Panc1 (cell line): ENCODE measurements at regions not wholly inside any gene's neighbourhood (a gene's known extent, or its start where the extent isn't known, plus 50 kb on each side); places are given as distances from the start of the nearest gene placed in this dataset.

ENCODE experiments used
- ATAC-seq: fragments of 200-7000 bp; cut with Tn5 transposase; 2 replicates; pipeline ENCODE4 v1.9.1; 2020; ENCODE audit warnings: mild to moderate bottlenecking, moderate library complexity
- BruUV-seq: library from RNA; stranded (reverse); fragments of 400-500 nt; replicated peaks from 2 replicates; lab custom pipeline; 2021; lab: Mats Ljungman, UMichigan
- CTCF ChIA-PET: fragments of 300-600 bp; sonication (Branson Sonifier 250); formaldehyde crosslinking; loops from one replicate; lab custom pipeline; 2022; ENCODE audit warnings: antibody characterized with exemption; lab: Charles Lee
- POLR2A ChIA-PET: fragments of 300-600 bp; sonication (Branson Sonifier 250); formaldehyde crosslinking; loops from one replicate; lab custom pipeline; 2022; ENCODE audit warnings: antibody characterized with exemption; lab: Charles Lee
- DNase-seq: peaks from one replicate; pipeline ENCODE4 v3.0.0-alpha.2; 2010; ENCODE audit warnings: low read depth, low spot score
- H3K27ac ChIP-seq: 2 replicates; pipeline ENCODE4 v1.5.1; 2011; ENCODE audit warnings: mild to moderate bottlenecking, low read length, inconsistent platforms
- H3K27me3 ChIP-seq: fragments of 200-500 bp; sonication (Bioruptor generic); 2 replicates; pipeline ENCODE4 v1.6.0; 2014; ENCODE audit warnings: low read length, inconsistent platforms; ENCODE audit not compliant: control insufficient read depth, insufficient read depth
- H3K36me3 ChIP-seq: fragments of 200-500 bp; sonication (Bioruptor generic); 2 replicates; pipeline ENCODE4 v1.5.1; 2014; ENCODE audit warnings: inconsistent platforms, mild to moderate bottlenecking, low read length, moderate library complexity; ENCODE audit not compliant: control insufficient read depth, insufficient read depth
- H3K4me1 ChIP-seq: 2 replicates; pipeline ENCODE4 v1.5.1; 2011; ENCODE audit warnings: inconsistent platforms, mild to moderate bottlenecking, low read length, moderate library complexity; ENCODE audit not compliant: control insufficient read depth, insufficient read depth
- H3K4me3 ChIP-seq, 2 experiments: 2 replicates each; pipeline ENCODE4 v1.5.1; 2011 to 2012; ENCODE audit warnings: low read depth in 2 of 2, low read length in 2 of 2, mild to moderate bottlenecking in 2 of 2, inconsistent platforms in 1 of 2, moderate library complexity in 1 of 2
- H3K9me3 ChIP-seq: fragments of 200-500 bp; sonication (Bioruptor generic); 2 replicates; pipeline ENCODE4 v1.5.1; 2014; ENCODE audit warnings: low read depth, mild to moderate bottlenecking, inconsistent platforms, low read length, moderate library complexity; ENCODE audit not compliant: control insufficient read depth, insufficient read depth
- POLR2AphosphoS5 ChIP-seq: IDR thresholded peaks from 2 replicates; pipeline ENCODE4 v1.6.1; 2012; ENCODE audit warnings: mild to moderate bottlenecking, low read depth, low read length, moderate library complexity
- SIN3A ChIP-seq: IDR thresholded peaks from 2 replicates; pipeline ENCODE4 v1.6.1; 2012; ENCODE audit warnings: low read depth, mild to moderate bottlenecking, low read length, moderate library complexity, borderline replicate concordance; ENCODE audit not compliant: insufficient read depth
- TCF7L2 ChIP-seq: IDR thresholded peaks from 2 replicates; pipeline ENCODE4 v1.6.1; 2011; ENCODE audit warnings: mild to moderate bottlenecking, low read depth, low read length, inconsistent platforms
- in situ Hi-C: cut with HindIII; loops from 2 replicates; pipeline ENCODE4 v1.10.0; 2016; ENCODE audit warnings: low sequenced_read_pairs, low pct_unique_long_range_greater_than_20kb
- intact Hi-C: fragments of 100-400 bp; cut with micrococcal nuclease; formaldehyde crosslinking; loops from one replicate; pipeline ENCODE4 v1.10.0; 2022; ENCODE audit not compliant: unreplicated experiment
- TF ChIP-seq, protein P1 (sequence below), 2 experiments: IDR thresholded peaks; 2 replicates each; pipeline ENCODE4 v1.6.1; 2011 to 2012; ENCODE audit warnings: low read depth in 2 of 2, control low read depth in 1 of 2, low read length in 1 of 2, mild to moderate bottlenecking in 1 of 2, moderate library complexity in 1 of 2; ENCODE audit not compliant: insufficient read depth in 1 of 2
- TF ChIP-seq, protein P2 (sequence below): fragments of 450-650 bp; IDR thresholded peaks from 2 replicates; pipeline ENCODE4 v1.5.1; 2017; ENCODE audit warnings: mild to moderate bottlenecking

DNA sequence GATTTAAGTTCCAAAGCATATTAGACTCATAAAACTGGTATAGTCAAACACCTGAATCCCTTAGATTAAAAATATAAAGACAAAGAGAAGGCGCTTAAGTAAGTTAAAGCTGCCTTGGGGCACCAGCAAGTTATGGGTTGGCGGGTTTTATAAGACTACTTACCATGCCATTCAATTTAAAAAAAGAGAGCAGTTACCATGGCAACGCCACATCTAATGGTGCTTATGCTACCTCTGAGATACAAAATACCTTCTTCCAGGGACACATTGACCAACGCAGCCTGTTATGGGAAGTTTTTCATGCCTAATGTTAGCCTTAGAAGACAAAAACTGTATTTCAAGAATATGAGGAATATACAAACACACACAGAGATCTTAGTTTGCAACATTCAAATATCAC is 713.6 kb downstream of the RNF144B start:
- in situ Hi-C loops, result no loop called here
- CTCF ChIA-PET, result interaction anchor here (0.6 kb wide), 1 partner anchor 60 kb away, joined by 6 read pairs; no protein-coding TSS in a partner anchor

DNA sequence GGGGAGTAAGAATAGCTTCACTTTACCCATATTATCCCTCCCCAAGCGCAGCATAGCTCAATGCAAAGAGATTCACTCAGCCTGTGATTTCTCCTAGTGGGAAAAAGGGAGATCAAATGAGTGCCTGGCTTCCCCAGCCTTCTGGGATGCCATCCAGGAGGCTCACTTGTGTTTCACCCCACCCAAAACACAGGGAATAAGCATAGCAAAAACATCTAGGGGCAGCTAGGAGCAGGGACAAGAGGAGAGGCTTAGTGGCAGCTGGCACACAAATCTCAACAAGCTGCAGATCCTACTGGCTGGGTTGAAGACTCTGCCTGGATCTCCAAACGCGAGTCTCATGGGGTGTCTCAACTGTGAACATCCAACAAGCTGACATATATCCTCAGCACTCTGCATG is 715.8 kb downstream of the RNF144B start:
- H3K36me3 ChIP-seq, result no peaks in the 10 kb centered on the region
- no peak overlapping the region for H3K4me3 ChIP-seq
- ChIA-PET CTCF (no interaction called here), POLR2A (no interaction called here)
- no peak overlapping the region for H3K27ac ChIP-seq
- in situ Hi-C loops, result no loop called here
- no peaks in the 10 kb centered on the region; the same call in 1 of the 2 replicates for H3K9me3 ChIP-seq
- no TSS peak for BruUV-seq
- TF ChIP-seq, protein P1, sequence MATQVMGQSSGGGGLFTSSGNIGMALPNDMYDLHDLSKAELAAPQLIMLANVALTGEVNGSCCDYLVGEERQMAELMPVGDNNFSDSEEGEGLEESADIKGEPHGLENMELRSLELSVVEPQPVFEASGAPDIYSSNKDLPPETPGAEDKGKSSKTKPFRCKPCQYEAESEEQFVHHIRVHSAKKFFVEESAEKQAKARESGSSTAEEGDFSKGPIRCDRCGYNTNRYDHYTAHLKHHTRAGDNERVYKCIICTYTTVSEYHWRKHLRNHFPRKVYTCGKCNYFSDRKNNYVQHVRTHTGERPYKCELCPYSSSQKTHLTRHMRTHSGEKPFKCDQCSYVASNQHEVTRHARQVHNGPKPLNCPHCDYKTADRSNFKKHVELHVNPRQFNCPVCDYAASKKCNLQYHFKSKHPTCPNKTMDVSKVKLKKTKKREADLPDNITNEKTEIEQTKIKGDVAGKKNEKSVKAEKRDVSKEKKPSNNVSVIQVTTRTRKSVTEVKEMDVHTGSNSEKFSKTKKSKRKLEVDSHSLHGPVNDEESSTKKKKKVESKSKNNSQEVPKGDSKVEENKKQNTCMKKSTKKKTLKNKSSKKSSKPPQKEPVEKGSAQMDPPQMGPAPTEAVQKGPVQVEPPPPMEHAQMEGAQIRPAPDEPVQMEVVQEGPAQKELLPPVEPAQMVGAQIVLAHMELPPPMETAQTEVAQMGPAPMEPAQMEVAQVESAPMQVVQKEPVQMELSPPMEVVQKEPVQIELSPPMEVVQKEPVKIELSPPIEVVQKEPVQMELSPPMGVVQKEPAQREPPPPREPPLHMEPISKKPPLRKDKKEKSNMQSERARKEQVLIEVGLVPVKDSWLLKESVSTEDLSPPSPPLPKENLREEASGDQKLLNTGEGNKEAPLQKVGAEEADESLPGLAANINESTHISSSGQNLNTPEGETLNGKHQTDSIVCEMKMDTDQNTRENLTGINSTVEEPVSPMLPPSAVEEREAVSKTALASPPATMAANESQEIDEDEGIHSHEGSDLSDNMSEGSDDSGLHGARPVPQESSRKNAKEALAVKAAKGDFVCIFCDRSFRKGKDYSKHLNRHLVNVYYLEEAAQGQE (IDR thresholded peaks at IDR 0.05; ENCODE audit: insufficient read depth in 1 of 2, low read depth in 2 of 2, low read length in 1 of 2), result no peak
- no peak for TF ChIP-seq POLR2AphosphoS5
- no peak for TF ChIP-seq SIN3A
- TF ChIP-seq, protein P2, sequence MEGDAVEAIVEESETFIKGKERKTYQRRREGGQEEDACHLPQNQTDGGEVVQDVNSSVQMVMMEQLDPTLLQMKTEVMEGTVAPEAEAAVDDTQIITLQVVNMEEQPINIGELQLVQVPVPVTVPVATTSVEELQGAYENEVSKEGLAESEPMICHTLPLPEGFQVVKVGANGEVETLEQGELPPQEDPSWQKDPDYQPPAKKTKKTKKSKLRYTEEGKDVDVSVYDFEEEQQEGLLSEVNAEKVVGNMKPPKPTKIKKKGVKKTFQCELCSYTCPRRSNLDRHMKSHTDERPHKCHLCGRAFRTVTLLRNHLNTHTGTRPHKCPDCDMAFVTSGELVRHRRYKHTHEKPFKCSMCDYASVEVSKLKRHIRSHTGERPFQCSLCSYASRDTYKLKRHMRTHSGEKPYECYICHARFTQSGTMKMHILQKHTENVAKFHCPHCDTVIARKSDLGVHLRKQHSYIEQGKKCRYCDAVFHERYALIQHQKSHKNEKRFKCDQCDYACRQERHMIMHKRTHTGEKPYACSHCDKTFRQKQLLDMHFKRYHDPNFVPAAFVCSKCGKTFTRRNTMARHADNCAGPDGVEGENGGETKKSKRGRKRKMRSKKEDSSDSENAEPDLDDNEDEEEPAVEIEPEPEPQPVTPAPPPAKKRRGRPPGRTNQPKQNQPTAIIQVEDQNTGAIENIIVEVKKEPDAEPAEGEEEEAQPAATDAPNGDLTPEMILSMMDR, result no peak
- TF ChIP-seq TCF7L2, result no peak
- H3K27me3 ChIP-seq, result no peaks in the 10 kb centered on the region
- no peaks in the 10 kb centered on the region for H3K4me1 ChIP-seq
- ATAC-seq, result no peak
- intact Hi-C loops, result no loop called here
- DNase-seq, result no peak

More for the DNA sequence above, 713.6 kb downstream of the RNF144B start:
- Histone ChIP-seq H3K36me3 (no peaks in the 10 kb centered on the region), H3K4me3 (no peak overlapping the region), H3K27ac (no peak overlapping the region), H3K27me3 (no peaks in the 10 kb centered on the region), H3K9me3 (no peaks in the 10 kb centered on the region), H3K4me1 (no peaks in the 10 kb centered on the region)
- POLR2A ChIA-PET, result interaction anchor here (0.5 kb wide), 1 partner anchor 65 kb away, joined by 4 read pairs; no protein-coding TSS in a partner anchor
- BruUV-seq, result no TSS peak
- TF ChIP-seq, protein P2, result no peak
- TF ChIP-seq TCF7L2 (no peak), POLR2AphosphoS5 (no peak), SIN3A (no peak)
- TF ChIP-seq, protein P1 (IDR thresholded peaks at IDR 0.05; ENCODE audit: insufficient read depth in 1 of 2, low read depth in 2 of 2, low read length in 1 of 2), result no peak
- DNase-seq (no peak), ATAC-seq (no peak)
- intact Hi-C loops, result no loop called here
